ENCODE measurements at regions not wholly inside any gene's neighbourhood (a gene's known extent, or its start where the extent isn't known, plus 50 kb on each side); places are given as distances from the start of the nearest gene placed in this dataset.

- DNase-seq (ENCODE audit: low read depth): no peak
Observed at GRCh38 chr2:6421138-6421730, 444.5 kb downstream of the CMPK2 start.

DNA sequence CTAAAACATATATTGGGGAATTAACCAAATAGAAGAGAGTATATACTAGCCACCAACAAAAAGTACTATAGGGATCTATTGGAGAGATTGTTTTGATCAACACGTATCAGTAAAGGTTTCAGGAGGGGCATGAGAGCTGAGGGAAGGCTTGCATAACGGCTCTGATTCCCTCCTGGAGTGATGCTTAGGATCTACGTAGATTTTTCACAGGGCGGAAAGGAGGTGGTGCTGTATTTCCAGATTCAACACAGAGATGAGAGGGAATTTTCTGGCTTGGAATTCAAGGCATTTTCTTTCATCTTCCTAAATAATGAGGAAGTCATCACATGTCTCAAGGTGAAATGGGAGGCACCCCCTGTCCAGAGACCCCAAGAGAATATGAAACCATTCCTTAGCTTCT is 443.8 kb downstream of the CMPK2 start:
- no peak for DNase-seq (ENCODE audit: low read depth)

DNA sequence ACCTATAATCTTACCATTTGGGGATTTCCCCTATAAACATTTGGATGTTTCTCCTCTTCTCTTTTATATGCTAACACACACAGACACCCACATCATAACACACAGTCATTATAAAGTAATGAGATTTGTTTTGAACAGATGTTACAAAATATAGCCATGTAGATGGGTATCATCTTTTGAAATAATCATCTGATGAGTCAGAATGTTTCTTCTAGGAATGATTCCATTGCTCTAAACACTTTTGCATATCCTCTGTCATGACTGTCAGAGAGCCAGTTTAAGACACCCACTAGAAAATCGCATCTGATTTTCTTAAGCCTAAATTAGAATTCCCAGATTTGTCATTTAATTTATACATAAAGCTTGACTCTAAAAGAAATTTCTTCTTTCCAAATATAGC is 442.6 kb downstream of the CMPK2 start:
- no peak for DNase-seq (ENCODE audit: low read depth)

DNA sequence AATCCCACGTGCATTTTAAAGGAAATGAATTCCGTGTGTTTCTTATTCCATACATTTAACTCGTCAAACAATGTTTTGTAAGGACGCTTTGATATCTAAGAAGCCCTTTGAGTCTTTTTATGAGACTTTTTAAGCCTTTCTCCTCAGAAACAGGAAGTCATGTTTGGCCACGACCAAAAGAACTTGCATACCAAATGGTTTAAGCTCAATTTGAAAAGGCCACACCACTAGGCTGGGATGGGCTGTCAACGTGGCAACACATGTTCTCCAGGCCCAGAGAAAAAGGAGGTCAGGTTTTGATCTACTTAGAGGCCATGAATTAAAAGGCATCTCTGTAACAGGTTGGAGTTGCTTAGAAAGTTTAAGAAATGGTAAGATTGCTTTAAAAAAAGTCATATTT is 441.8 kb downstream of the CMPK2 start:
- DNase-seq (ENCODE audit: low read depth): no peak

DNA sequence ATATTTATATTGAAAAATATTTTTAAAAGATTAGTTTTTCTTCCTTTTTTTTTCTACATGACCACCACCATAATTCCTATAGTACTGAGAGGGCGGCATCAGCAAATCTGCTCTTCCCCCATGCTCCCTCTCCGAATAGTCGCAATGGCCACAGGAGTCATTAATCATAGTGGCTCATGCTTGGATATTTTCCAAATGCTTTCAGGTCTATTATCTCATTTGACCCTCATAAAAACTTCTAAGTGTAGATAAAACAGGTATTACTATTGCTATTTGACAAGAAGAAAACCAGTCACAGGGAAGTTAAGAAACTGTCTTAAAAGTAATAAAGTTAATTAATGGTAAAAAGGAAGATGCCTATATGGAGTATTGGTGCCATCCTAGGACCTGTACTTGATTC is 440.7 kb downstream of the CMPK2 start:
- DNase-seq (ENCODE audit: low read depth): no peak

GRCh38 chr2:6429210-6429986 is 436.3 kb downstream of the CMPK2 start:
- DNase-seq (ENCODE audit: low read depth): no peak

DNA sequence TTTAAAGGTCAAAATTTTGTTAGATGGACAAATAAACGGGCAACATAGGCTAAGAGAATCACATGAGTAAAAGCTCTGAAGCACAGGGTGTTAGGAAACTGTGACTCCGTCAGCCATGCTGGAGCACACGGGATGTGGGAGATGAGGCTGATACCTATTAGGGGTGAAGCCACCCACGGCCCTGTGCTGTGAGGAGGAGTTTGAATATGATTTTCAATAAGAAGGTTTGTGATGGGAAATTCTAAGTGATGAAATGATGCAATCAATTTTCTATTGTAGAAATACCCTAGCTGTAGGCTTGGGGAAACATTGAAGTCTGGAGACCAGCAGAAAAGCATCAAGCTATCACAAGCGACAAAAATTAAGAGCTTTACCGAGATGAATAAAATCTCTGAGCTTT is 431.3 kb downstream of the CMPK2 start:
- no peak for DNase-seq (ENCODE audit: low read depth)

DNA sequence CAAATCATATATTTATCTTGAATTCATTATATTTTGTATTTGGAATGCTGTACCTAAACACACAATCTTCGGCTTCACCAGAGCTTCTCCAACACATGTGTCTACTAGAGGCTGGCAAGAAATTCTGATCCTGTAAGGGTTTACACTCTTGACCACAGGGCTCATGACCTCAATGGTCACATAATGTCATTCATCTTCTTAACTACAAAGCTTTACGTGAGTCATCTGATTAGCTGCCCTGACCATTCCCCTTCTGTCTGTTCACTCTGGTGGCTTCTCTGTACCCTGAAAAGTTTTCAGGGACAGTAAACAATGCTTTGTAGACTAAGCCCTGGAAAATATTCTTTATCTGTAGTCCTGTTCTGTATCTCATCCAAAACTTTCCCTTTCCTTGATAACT is 423.9 kb downstream of the CMPK2 start:
- no peak for DNase-seq (ENCODE audit: low read depth)

- DNase-seq (ENCODE audit: low read depth): no peak
Observed at GRCh38 chr2:6442252-6442985, 423.3 kb downstream of the CMPK2 start.

GRCh38 chr2:6443061-6443823 is 422.5 kb downstream of the CMPK2 start:
- no peak for DNase-seq (ENCODE audit: low read depth)

DNA sequence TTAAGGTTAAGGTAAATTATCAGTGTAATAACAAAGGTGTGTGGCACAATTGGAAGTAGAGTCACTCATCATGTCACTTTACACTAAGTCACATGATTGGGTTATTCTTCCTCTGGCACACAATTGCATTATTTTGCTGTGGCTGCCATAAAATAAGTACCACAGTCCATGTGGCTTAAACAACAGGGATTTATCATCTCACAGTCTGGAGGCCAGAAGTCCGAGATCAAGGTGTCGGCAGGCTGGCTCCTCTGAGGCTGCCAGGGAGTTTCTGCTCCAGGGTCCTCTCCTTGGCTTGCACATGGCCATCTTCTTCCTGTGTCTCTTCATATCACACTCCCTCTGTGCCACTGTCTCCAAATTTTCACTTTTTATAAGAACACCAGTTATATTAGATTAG is 421.2 kb downstream of the CMPK2 start:
- DNase-seq (ENCODE audit: low read depth): no peak

GRCh38 chr2:6445156-6445555 is 420.6 kb downstream of the CMPK2 start:
- DNase-seq (ENCODE audit: low read depth): no peak

- no peak for DNase-seq (ENCODE audit: low read depth)
Observed at GRCh38 chr2:6446938-6447608, 418.6 kb downstream of the CMPK2 start.

DNA sequence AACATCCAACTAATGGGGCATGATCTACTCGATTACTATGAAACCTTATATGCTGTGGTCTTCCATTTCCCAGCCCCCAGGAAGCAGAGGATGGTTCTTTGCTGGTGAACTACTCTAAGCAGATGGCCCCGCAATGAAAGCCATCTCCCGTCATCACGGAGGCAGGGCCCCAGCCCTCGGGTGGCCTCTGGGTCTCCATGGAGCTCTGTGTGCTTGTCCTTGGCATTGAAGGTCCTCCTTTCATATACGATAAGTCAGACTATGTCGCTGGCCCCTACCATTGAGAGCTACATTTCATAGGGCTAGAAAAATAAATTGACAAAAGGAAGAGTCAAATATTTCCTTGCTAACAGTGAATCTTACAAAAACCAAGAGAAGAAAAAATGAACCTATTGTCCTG is 416.8 kb downstream of the CMPK2 start:
- no peak for DNase-seq (ENCODE audit: low read depth)

GRCh38 chr2:6449343-6449742 is 416.4 kb downstream of the CMPK2 start:
- no peak for DNase-seq (ENCODE audit: low read depth)

- no peak for DNase-seq (ENCODE audit: low read depth)
Observed at GRCh38 chr2:6452702-6453481, 412.8 kb downstream of the CMPK2 start.

GRCh38 chr2:6454286-6454990 is 411.3 kb downstream of the CMPK2 start:
- DNase-seq (ENCODE audit: low read depth): no peak

- no peak for DNase-seq (ENCODE audit: low read depth)
Observed at GRCh38 chr2:6459138-6459537, 406.6 kb downstream of the CMPK2 start.

DNA sequence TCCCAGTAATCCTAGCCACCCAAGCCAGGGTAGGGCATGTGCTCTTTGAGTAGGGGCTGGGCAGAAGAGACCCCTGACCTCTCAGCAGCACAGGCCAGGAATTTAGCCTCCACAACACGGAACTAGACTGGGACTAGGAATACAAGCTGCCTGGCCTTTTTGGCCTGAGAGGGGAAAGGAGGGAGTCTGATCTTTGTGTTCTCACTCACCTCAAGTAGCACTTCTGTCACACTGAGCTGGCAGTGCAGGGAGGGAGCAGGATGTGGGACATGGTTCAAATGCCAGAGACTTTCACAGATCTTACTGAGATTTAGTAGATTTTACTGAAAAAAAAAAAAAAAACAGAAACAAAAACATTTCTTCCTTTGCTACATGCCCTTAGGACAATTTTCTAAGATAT is 395.2 kb downstream of the CMPK2 start:
- no peak for DNase-seq (ENCODE audit: low read depth)

GRCh38 chr2:6471419-6471818 is 394.3 kb downstream of the CMPK2 start:
- DNase-seq (ENCODE audit: low read depth): no peak
